AG09319 (cell line): ENCODE measurements at regions not wholly inside any gene's neighbourhood (a gene's known extent, or its start where the extent isn't known, plus 50 kb on each side); places are given as distances from the start of the nearest gene placed in this dataset.
"Not testable (repeated sequence)": the region's sequence is repeated elsewhere in the genome, so short reads cannot be mapped to it uniquely, and the experiment has no call there.

Experiments
- DNase-seq: peaks from one replicate; pipeline ENCODE4 v3.0.0-alpha.2; 2010; ENCODE audit warnings: low read depth; ENCODE audit errors: extremely low read depth
- TF ChIP-seq, protein P1 (sequence below): IDR thresholded peaks from 2 replicates; pipeline ENCODE4 v1.5.1; 2011; ENCODE audit warnings: low read depth, mild to moderate bottlenecking, inconsistent platforms, low read length, moderate library complexity

DNA sequence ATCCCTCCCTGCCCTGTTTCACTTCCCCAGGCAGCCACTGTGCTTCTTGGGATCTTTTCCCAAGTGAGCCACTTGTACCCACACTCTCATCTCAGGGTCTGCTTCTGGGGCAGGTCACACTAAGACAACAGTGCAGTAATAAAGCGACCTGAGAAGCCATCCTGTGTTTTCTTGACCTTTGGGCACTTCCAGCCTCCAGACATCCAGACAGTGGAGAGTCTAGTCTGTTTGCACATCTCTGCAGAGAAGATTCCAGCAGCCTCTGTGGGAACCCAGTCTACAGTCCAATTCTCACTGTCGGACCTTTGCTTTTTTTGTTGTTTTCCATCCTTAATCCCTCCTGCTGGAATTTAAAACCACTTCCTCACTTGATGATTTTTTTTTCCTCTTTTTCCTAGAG lies 50.3 kb upstream of the ATP6AP2 start:
- no peak for DNase-seq
- TF ChIP-seq, protein P1, sequence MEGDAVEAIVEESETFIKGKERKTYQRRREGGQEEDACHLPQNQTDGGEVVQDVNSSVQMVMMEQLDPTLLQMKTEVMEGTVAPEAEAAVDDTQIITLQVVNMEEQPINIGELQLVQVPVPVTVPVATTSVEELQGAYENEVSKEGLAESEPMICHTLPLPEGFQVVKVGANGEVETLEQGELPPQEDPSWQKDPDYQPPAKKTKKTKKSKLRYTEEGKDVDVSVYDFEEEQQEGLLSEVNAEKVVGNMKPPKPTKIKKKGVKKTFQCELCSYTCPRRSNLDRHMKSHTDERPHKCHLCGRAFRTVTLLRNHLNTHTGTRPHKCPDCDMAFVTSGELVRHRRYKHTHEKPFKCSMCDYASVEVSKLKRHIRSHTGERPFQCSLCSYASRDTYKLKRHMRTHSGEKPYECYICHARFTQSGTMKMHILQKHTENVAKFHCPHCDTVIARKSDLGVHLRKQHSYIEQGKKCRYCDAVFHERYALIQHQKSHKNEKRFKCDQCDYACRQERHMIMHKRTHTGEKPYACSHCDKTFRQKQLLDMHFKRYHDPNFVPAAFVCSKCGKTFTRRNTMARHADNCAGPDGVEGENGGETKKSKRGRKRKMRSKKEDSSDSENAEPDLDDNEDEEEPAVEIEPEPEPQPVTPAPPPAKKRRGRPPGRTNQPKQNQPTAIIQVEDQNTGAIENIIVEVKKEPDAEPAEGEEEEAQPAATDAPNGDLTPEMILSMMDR = no peak

DNA sequence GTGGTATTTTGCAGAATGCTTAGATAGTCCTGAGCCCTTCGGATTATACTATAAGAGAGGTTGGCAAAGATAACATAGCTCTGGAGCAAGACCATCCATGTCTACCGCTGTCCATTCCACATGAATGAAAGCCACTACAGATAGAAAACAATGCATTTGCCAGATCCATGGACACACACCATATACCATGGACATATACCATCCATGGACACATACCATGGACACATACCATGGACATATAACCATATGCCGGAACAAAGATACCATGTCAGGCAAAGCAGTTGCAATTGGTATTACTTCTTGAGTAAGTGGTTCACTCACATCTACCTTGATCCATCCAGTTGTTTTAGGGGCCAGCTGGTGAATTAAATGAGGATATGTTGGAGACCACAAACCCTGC lies 53.2 kb upstream of the ATP6AP2 start:
- TF ChIP-seq, protein P1 = no peak
- DNase-seq = no peak

DNA sequence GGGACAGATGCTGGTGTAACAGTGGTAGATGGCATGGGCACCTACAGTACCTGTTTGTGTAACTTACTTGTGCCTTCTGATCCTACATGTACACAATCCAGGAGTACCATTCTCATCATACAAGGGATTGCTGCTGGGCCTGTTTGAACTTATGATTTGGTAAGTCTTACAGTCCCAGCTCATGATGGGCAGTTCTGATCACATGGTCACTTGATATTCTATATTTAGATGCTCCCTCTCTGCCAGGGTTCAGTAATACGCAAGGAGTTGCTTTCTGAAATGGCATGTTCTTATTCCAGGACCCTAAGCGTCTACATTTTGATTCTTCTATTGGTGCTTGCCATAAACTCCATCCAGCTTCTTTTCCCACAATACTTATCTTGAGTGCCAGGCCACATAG lies 54.4 kb upstream of the ATP6AP2 start:
- DNase-seq = no peak
- TF ChIP-seq, protein P1 = no peak

DNA sequence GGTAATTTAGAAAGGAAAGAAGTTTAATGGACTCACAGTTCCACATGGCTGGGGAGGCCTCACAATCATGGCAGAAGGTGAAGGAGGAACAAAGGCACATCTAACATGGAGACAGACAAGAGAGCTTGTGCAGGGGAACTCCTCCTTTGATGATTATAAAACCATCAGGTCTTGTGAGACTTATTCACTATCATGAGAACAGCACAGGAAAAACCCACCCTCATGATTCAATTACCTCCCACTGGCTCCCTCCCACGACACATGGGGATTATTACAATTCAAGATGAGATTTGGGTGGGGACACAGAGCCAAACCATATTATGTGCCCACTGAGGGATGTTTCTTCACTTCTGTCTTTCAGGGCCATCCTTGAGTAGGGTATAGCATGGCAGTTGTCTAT lies 54.9 kb upstream of the ATP6AP2 start:
- DNase-seq = not testable (repeated sequence)

DNA sequence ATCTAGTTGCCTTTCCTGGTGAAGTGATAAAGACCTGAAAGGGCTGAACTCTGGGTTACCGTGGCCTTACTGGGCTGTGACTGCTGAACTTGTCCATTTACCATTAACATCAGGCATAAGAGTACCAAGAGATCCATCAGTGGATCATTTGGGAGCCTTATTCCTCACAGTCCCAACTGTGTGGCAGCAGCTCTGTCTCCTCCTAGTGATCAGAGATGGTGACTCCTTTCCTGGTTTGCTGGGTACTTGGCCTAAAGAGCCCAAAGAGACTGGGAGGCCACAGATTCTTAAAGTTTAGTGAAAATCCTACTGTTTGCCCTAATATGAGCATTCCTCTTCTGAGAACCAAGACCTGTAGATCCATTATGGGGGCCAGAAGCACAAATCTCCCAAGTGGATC lies 56.3 kb upstream of the ATP6AP2 start:
- TF ChIP-seq, protein P1 = peak; percentile 16
- no peak for DNase-seq

DNA sequence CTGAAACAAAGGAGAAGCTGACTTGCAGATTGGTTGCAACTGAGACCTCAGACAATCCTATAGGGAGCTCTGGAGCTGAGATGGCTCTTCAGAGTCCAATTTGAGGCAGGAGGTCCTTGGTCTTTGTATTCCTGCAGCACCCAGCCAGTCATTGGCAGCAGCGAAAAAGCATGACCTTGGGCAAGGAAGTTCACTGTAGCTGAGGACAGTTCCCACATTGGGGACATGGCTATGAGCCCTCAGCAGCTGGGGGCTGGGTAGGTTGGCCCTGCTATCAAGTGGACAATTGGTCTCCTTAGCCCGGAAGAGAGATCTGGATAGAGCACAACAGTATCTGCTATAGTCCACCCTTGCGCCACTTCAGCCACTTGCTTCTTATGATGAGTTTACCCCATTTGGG lies 56.9 kb upstream of the ATP6AP2 start:
- no peak for DNase-seq
- TF ChIP-seq, protein P1 = no peak

DNA sequence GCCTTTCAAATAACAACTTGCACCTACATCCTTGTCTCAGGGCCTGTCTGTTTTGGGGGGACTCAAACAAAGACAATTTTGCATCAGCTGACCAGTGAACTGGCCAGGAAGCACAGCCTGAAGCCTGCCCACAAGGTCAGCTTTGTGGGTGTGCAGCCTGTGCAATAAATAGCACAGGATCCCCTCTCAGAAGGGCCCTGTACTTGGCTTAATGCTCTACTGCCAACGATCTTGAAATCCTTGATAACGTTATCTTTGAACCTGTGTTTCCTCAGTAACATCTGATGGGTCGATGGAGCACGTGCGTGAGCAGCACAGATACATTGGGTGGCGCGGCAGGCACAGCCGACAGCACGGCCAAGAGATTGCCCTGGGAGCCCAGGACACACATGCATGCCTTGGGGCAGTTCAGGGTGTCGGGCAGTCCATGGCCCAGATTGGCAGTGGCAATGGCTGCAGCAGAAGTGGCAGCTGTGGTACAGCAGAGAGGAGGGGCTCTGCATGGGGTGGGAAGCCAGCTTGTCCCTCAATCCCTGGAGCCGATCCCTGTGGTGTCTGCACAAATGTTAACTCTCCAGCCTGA lies 58.8 kb upstream of the ATP6AP2 start:
- DNase-seq = no peak
- TF ChIP-seq, protein P1 = no peak

DNA sequence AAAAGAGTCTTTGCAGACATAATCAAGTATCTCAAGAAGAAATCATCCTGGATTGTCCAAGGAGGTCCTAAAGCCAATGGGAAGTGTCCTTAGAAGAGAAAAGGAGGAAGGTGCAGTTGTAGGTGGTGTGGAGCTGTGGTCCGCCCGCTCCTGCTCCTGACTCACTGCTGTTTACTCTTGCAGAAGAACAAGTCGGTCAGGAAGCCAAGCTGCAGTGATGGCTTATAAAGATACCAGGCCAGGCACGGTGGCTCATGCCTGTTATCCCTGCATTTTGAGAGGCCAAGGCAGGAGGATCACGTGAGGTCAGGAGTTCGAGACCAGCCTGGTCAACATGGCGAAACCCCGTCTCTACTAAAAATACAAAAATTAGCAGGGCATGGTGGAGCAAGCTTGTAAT lies 66.4 kb upstream of the ATP6AP2 start:
- TF ChIP-seq, protein P1 = no peak
- no peak for DNase-seq
